ENCODE measurements at regions not wholly inside any gene's neighbourhood (a gene's known extent, or its start where the extent isn't known, plus 50 kb on each side); places are given as distances from the start of the nearest gene placed in this dataset.
"Not testable (repeated sequence)": the region's sequence is repeated elsewhere in the genome, so short reads cannot be mapped to it uniquely, and the experiment has no call there.

GRCh38 chr9:136603216-136603615, 57.4 kb upstream of the NOTCH1 start:
- Mint-ChIP-seq H3K27ac (no peak overlapping the region), H3K27me3 (peaks cover 36% of the 10 kb centered on the region), H3K9me3 (no peaks in the 10 kb centered on the region), H3K4me3 (no peak overlapping the region), H3K36me3 (no peaks in the 10 kb centered on the region), H3K4me1 (ENCODE audit: low read depth) (no peaks in the 10 kb centered on the region)
- POLR2A ChIA-PET = no interaction called here
- no peak for DNase-seq
- intact Hi-C loops (cut with micrococcal nuclease) = no loop called here
- CTCF ChIA-PET = no interaction called here

GRCh38 chr9:136602193-136602885, 56.5 kb upstream of the NOTCH1 start:
- H3K36me3 Mint-ChIP-seq = no peaks in the 10 kb centered on the region
- ChIA-PET CTCF (no interaction called here), POLR2A (no interaction called here)
- intact Hi-C loops (cut with micrococcal nuclease) = no loop called here
- no peak overlapping the region for H3K4me3 Mint-ChIP-seq
- no peaks in the 10 kb centered on the region for H3K9me3 Mint-ChIP-seq
- no peaks in the 10 kb centered on the region for H3K4me1 Mint-ChIP-seq (ENCODE audit: low read depth)
- H3K27ac Mint-ChIP-seq = no peak overlapping the region
- peaks cover 34% of the 10 kb centered on the region for H3K27me3 Mint-ChIP-seq
- DNase-seq = no peak

GRCh38 chr9:136601250-136601973, 55.6 kb upstream of the NOTCH1 start:
- H3K9me3 Mint-ChIP-seq; H3K36me3 Mint-ChIP-seq; CTCF ChIA-PET; DNase-seq; intact Hi-C loops (cut with micrococcal nuclease); POLR2A ChIA-PET; H3K4me3 Mint-ChIP-seq; H3K27ac Mint-ChIP-seq; H3K4me1 Mint-ChIP-seq (ENCODE audit: low read depth): not testable (repeated sequence)
- H3K27me3 Mint-ChIP-seq = peaks cover 35% of the 10 kb centered on the region

- DNase-seq = no peak
- no peaks in the 10 kb centered on the region for H3K9me3 Mint-ChIP-seq
- H3K4me1 Mint-ChIP-seq (ENCODE audit: low read depth) = no peaks in the 10 kb centered on the region
- intact Hi-C loops (cut with micrococcal nuclease) = no loop called here
- no peak overlapping the region for H3K27ac Mint-ChIP-seq
- CTCF ChIA-PET = no interaction called here
- POLR2A ChIA-PET = no interaction called here
- H3K27me3 Mint-ChIP-seq = peaks cover 30% of the 10 kb centered on the region
- no peak overlapping the region for H3K4me3 Mint-ChIP-seq
- H3K36me3 Mint-ChIP-seq = no peaks in the 10 kb centered on the region
These were observed 54.2 kb upstream of the NOTCH1 start for GRCh38 chr9:136599811-136600660.

- Mint-ChIP-seq H3K27me3 (peaks cover 26% of the 10 kb centered on the region), H3K36me3 (no peaks in the 10 kb centered on the region), H3K27ac (no peak overlapping the region), H3K9me3 (no peaks in the 10 kb centered on the region), H3K4me1 (ENCODE audit: low read depth) (no peaks in the 10 kb centered on the region), H3K4me3 (no peak overlapping the region)
- ChIA-PET POLR2A (no interaction called here), CTCF (no interaction called here)
- intact Hi-C loops (cut with micrococcal nuclease) = no loop called here
- DNase-seq = no peak
These were observed 53.3 kb upstream of the NOTCH1 start for GRCh38 chr9:136599074-136599531.

- intact Hi-C loops (cut with micrococcal nuclease); CTCF ChIA-PET; H3K9me3 Mint-ChIP-seq; H3K4me1 Mint-ChIP-seq (ENCODE audit: low read depth); H3K36me3 Mint-ChIP-seq; H3K27ac Mint-ChIP-seq; H3K4me3 Mint-ChIP-seq; DNase-seq; POLR2A ChIA-PET: not testable (repeated sequence)
- peaks cover 22% of the 10 kb centered on the region for H3K27me3 Mint-ChIP-seq
These were observed 52.7 kb upstream of the NOTCH1 start for GRCh38 chr9:136598390-136599073.

- H3K4me1 Mint-ChIP-seq (ENCODE audit: low read depth) = no peaks in the 10 kb centered on the region
- intact Hi-C loops (cut with micrococcal nuclease) = no loop called here
- H3K27me3 Mint-ChIP-seq = peaks cover 19% of the 10 kb centered on the region
- no peak overlapping the region for H3K27ac Mint-ChIP-seq
- H3K4me3 Mint-ChIP-seq = no peak overlapping the region
- H3K36me3 Mint-ChIP-seq = no peaks in the 10 kb centered on the region
- ChIA-PET POLR2A (no interaction called here), CTCF (no interaction called here)
- DNase-seq = no peak
- no peaks in the 10 kb centered on the region for H3K9me3 Mint-ChIP-seq
These were observed 52.1 kb upstream of the NOTCH1 start for GRCh38 chr9:136597965-136598364.

GRCh38 chr9:136597141-136597885, 51.5 kb upstream of the NOTCH1 start:
- ChIA-PET POLR2A (no interaction called here), CTCF (no interaction called here)
- Mint-ChIP-seq H3K36me3 (no peaks in the 10 kb centered on the region), H3K27me3 (peaks cover 15% of the 10 kb centered on the region), H3K9me3 (no peaks in the 10 kb centered on the region), H3K4me1 (ENCODE audit: low read depth) (no peaks in the 10 kb centered on the region), H3K4me3 (no peak overlapping the region), H3K27ac (no peak overlapping the region)
- no peak for DNase-seq
- intact Hi-C loops (cut with micrococcal nuclease) = no loop called here

GRCh38 chr9:136596630-136597031, 50.8 kb upstream of the NOTCH1 start:
- ChIA-PET POLR2A (no interaction called here), CTCF (no interaction called here)
- H3K27me3 Mint-ChIP-seq = peaks cover 11% of the 10 kb centered on the region
- no peaks in the 10 kb centered on the region for H3K36me3 Mint-ChIP-seq
- H3K27ac Mint-ChIP-seq = no peak overlapping the region
- no peak for DNase-seq
- intact Hi-C loops (cut with micrococcal nuclease) = no loop called here
- no peaks in the 10 kb centered on the region for H3K4me1 Mint-ChIP-seq (ENCODE audit: low read depth)
- H3K9me3 Mint-ChIP-seq = no peaks in the 10 kb centered on the region
- no peak overlapping the region for H3K4me3 Mint-ChIP-seq

- no peak overlapping the region for H3K27ac Mint-ChIP-seq
- H3K36me3 Mint-ChIP-seq = no peaks in the 10 kb centered on the region
- H3K4me3 Mint-ChIP-seq = no peak overlapping the region
- ChIA-PET CTCF (no interaction called here), POLR2A (no interaction called here)
- H3K4me1 Mint-ChIP-seq (ENCODE audit: low read depth) = no peaks in the 10 kb centered on the region
- peaks cover 13% of the 10 kb centered on the region for H3K27me3 Mint-ChIP-seq
- intact Hi-C loops (cut with micrococcal nuclease) = no loop called here
- no peaks in the 10 kb centered on the region for H3K9me3 Mint-ChIP-seq
- no peak for DNase-seq
These were observed 50.4 kb upstream of the NOTCH1 start for GRCh38 chr9:136596217-136596616.

GRCh38 chr9:136595245-136596153, 49.7 kb upstream of the NOTCH1 start:
- Mint-ChIP-seq H3K27me3 (peaks cover 7% of the 10 kb centered on the region), H3K4me3 (no peak overlapping the region), H3K9me3 (no peaks in the 10 kb centered on the region), H3K4me1 (ENCODE audit: low read depth) (no peaks in the 10 kb centered on the region), H3K36me3 (no peaks in the 10 kb centered on the region), H3K27ac (no peak overlapping the region)
- DNase-seq = no peak
- POLR2A ChIA-PET = no interaction called here
- CTCF ChIA-PET = no interaction called here
- intact Hi-C loops (cut with micrococcal nuclease) = no loop called here
